ENCODE measurements at regions not wholly inside any gene's neighbourhood (a gene's known extent, or its start where the extent isn't known, plus 50 kb on each side); places are given as distances from the start of the nearest gene placed in this dataset.

DNA sequence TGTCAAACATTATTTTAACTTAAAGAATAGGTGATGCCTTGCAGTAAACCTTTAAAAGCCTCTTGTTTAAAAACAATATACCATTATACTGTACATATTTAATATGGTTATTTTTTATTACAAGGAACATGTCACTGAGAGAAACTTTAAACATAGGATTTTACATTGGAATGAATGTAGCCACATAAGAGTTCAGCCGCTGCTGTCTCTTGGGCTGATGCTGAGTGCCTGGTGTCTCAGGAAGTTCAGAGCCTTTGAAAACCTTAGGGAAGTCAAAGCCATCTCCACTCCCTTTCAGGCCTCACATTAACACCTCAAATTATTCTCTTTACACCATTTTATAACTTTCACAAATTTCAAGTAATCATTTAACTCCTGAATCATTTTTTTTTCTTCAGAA is 93.5 kb upstream of the DKK2 start:
- intact Hi-C loops (cut with micrococcal nuclease), result no loop called here

DNA sequence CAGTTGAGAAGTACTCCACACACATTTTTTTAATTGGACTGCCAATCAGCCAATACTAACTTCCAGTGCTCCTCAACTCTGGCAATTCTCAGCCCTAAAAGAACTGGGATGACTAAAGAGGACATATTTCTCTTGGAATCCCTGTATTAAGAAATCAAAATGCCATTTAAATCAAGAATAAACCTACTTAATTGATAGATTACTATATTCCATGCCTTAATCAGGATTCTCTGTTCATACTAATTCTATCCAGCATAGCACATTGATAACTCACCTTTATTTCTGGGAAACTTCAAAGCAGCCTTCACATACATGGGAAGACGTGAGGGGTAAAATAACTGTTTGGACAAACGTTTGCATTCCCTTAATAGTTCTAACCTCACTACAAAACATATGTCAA is 93.0 kb upstream of the DKK2 start:
- no peaks in the 10 kb centered on the region for H4K20me1 ChIP-seq (ENCODE audit: control insufficient read depth, insufficient read depth, low read length, poor library complexity, severe bottlenecking)
- intact Hi-C loops (cut with micrococcal nuclease), result no loop called here
- H3K4me3 Mint-ChIP-seq, result no peak overlapping the region
- WGBS (ENCODE audit: insufficient coverage), result no CpG with 5 or more reads among the region's 2 CpGs
- no peak overlapping the region for H3K9ac ChIP-seq (ENCODE audit: low read length)
- ChIA-PET POLR2A (no interaction called here), CTCF (no interaction called here)
- no peak for DNase-seq
- H3K27me3 ChIP-seq (replicated peaks in 1 of 4; ENCODE audit: control extremely low read depth in 1 of 4, control insufficient read depth in 3 of 4, insufficient read depth in 4 of 4, low read length in 3 of 4), result no peaks in the 10 kb centered on the region
- H3K4me2 ChIP-seq (replicated peaks; ENCODE audit: low read depth, low read length, poor library complexity, severe bottlenecking), result no peak overlapping the region
- no peak overlapping the region for H2AFZ ChIP-seq (ENCODE audit: insufficient read depth, low read depth, low read length, poor library complexity, severe bottlenecking)
- no peaks in the 10 kb centered on the region for H3K36me3 ChIP-seq (replicated peaks in 1 of 2; ENCODE audit: control extremely low read depth in 1 of 2, control insufficient read depth in 1 of 2, extremely low read depth in 1 of 2, insufficient read depth in 2 of 2, low read length in 1 of 2)
- H3K79me2 ChIP-seq (ENCODE audit: control insufficient read depth, insufficient read depth, low read length), result no peaks in the 10 kb centered on the region
- H3K4me3 ChIP-seq (ENCODE audit: control extremely low read depth in 1 of 5, extremely low read depth in 1 of 5, insufficient read depth in 1 of 5, low read depth in 2 of 5, low read length in 4 of 5), result no peak overlapping the region
- H3K9me3 Mint-ChIP-seq (ENCODE audit: insufficient read depth), result no peaks in the 10 kb centered on the region
- H3K27ac ChIP-seq (ENCODE audit: low read length in 2 of 2), result no peak overlapping the region
- H3K4me1 Mint-ChIP-seq, result no peaks in the 10 kb centered on the region
- no peak overlapping the region for H3K27ac Mint-ChIP-seq
- no peaks in the 10 kb centered on the region for H3K9me3 ChIP-seq (ENCODE audit: control extremely low read depth in 1 of 3, control insufficient read depth in 2 of 3, insufficient read depth in 1 of 3, low read length in 2 of 3)
- no peaks in the 10 kb centered on the region for H3K4me1 ChIP-seq (ENCODE audit: control insufficient read depth in 2 of 2, insufficient read depth in 2 of 2, low read length in 2 of 2)
- no peak for TF ChIP-seq EZH2 (IDR thresholded peaks at IDR 0.05; ENCODE audit: borderline replicate concordance, insufficient read depth, low read depth, low read length, poor library complexity, severe bottlenecking)
- TF ChIP-seq, protein P1, sequence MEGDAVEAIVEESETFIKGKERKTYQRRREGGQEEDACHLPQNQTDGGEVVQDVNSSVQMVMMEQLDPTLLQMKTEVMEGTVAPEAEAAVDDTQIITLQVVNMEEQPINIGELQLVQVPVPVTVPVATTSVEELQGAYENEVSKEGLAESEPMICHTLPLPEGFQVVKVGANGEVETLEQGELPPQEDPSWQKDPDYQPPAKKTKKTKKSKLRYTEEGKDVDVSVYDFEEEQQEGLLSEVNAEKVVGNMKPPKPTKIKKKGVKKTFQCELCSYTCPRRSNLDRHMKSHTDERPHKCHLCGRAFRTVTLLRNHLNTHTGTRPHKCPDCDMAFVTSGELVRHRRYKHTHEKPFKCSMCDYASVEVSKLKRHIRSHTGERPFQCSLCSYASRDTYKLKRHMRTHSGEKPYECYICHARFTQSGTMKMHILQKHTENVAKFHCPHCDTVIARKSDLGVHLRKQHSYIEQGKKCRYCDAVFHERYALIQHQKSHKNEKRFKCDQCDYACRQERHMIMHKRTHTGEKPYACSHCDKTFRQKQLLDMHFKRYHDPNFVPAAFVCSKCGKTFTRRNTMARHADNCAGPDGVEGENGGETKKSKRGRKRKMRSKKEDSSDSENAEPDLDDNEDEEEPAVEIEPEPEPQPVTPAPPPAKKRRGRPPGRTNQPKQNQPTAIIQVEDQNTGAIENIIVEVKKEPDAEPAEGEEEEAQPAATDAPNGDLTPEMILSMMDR (IDR thresholded peaks at IDR 0.05), result no peak
- ATAC-seq (ENCODE audit: low read depth), result no peak
- no peaks in the 10 kb centered on the region for H3K27me3 Mint-ChIP-seq

More for the DNA sequence above, 93.5 kb upstream of the DKK2 start:
- Histone ChIP-seq H3K27ac (ENCODE audit: low read length in 2 of 2) (no peak overlapping the region), H3K79me2 (ENCODE audit: control insufficient read depth, insufficient read depth, low read length) (no peaks in the 10 kb centered on the region), H3K27me3 (replicated peaks in 1 of 4; ENCODE audit: control extremely low read depth in 1 of 4, control insufficient read depth in 3 of 4, insufficient read depth in 4 of 4, low read length in 3 of 4) (no peaks in the 10 kb centered on the region), H3K4me3 (ENCODE audit: control extremely low read depth in 1 of 5, extremely low read depth in 1 of 5, insufficient read depth in 1 of 5, low read depth in 2 of 5, low read length in 4 of 5) (no peak overlapping the region), H3K9me3 (ENCODE audit: control extremely low read depth in 1 of 3, control insufficient read depth in 2 of 3, insufficient read depth in 1 of 3, low read length in 2 of 3) (no peaks in the 10 kb centered on the region), H3K9ac (ENCODE audit: low read length) (no peak overlapping the region), H3K4me1 (ENCODE audit: control insufficient read depth in 2 of 2, insufficient read depth in 2 of 2, low read length in 2 of 2) (no peaks in the 10 kb centered on the region), H4K20me1 (ENCODE audit: control insufficient read depth, insufficient read depth, low read length, poor library complexity, severe bottlenecking) (no peaks in the 10 kb centered on the region), H3K36me3 (replicated peaks in 1 of 2; ENCODE audit: control extremely low read depth in 1 of 2, control insufficient read depth in 1 of 2, extremely low read depth in 1 of 2, insufficient read depth in 2 of 2, low read length in 1 of 2) (no peaks in the 10 kb centered on the region), H3K4me2 (replicated peaks; ENCODE audit: low read depth, low read length, poor library complexity, severe bottlenecking) (no peak overlapping the region), H2AFZ (ENCODE audit: insufficient read depth, low read depth, low read length, poor library complexity, severe bottlenecking) (no peak overlapping the region)
- Mint-ChIP-seq H3K9me3 (ENCODE audit: insufficient read depth) (no peaks in the 10 kb centered on the region), H3K4me1 (no peaks in the 10 kb centered on the region), H3K27me3 (no peaks in the 10 kb centered on the region), H3K27ac (no peak overlapping the region), H3K4me3 (no peak overlapping the region)
- ATAC-seq (ENCODE audit: low read depth) (no peak), DNase-seq (no peak)
- TF ChIP-seq, protein P1 (IDR thresholded peaks at IDR 0.05), result no peak
- TF ChIP-seq EZH2 (IDR thresholded peaks at IDR 0.05; ENCODE audit: borderline replicate concordance, insufficient read depth, low read depth, low read length, poor library complexity, severe bottlenecking), result no peak
- WGBS (ENCODE audit: insufficient coverage), result no CpG with 5 or more reads among the region's 1 CpG
- CTCF ChIA-PET, result no interaction called here
- POLR2A ChIA-PET, result no interaction called here

Data from B cell (primary cell).